Posterior vena cava (tissue), 2 donors: ENCODE measurements at regions not wholly inside any gene's neighbourhood (a gene's known extent, or its start where the extent isn't known, plus 50 kb on each side); places are given as distances from the start of the nearest gene placed in this dataset.
"Not testable (repeated sequence)": the region's sequence is repeated elsewhere in the genome, so short reads cannot be mapped to it uniquely, and the experiment has no call there.

Source experiments
- DNase-seq: peaks from one replicate; pipeline ENCODE4 v3.0.0-alpha.2; 2020; ENCODE audit warnings: low spot score
- intact Hi-C, 2 donors: fragments of 100-400 bp; cut with DNase I; formaldehyde crosslinking; loops; one replicate each; pipeline versions ENCODE4 v1.14.1 to v1.14.2; 2022 to 2023
- donor health status: DM: yes; HTN: yes; CAD: no.
- donor health status: DM: yes; HTN: yes; CAD: no.

GRCh38 chr1:69103705-69104385, 463.9 kb upstream of the LRRC7 start:
- intact Hi-C loops = no loop called here
- no peak for DNase-seq

GRCh38 chr1:69104894-69105293, 462.8 kb upstream of the LRRC7 start:
- intact Hi-C loops = no loop called here

GRCh38 chr1:69109277-69109676, 458.4 kb upstream of the LRRC7 start:
- intact Hi-C loops = no loop called here
- no peak for DNase-seq

More at GRCh38 chr1:69104894-69105293, 462.8 kb upstream of the LRRC7 start:
- no peak for DNase-seq

GRCh38 chr1:69110851-69111250, 456.9 kb upstream of the LRRC7 start:
- DNase-seq = no peak
- intact Hi-C loops = no loop called here

- DNase-seq, intact Hi-C loops: not testable (repeated sequence)
Observed at GRCh38 chr1:69120126-69120741, 447.5 kb upstream of the LRRC7 start.

- intact Hi-C loops = no loop called here
- DNase-seq = no peak
Observed at GRCh38 chr1:69120817-69121216, 446.9 kb upstream of the LRRC7 start.

GRCh38 chr1:69121723-69122122, 446.0 kb upstream of the LRRC7 start:
- intact Hi-C loops = no loop called here
- DNase-seq = no peak

GRCh38 chr1:69122373-69122772, 445.3 kb upstream of the LRRC7 start:
- no peak for DNase-seq
- intact Hi-C loops = no loop called here

- DNase-seq = no peak
- intact Hi-C loops = no loop called here
Observed at GRCh38 chr1:69123486-69123885, 444.2 kb upstream of the LRRC7 start.

GRCh38 chr1:69126796-69127195, 440.9 kb upstream of the LRRC7 start:
- intact Hi-C loops = no loop called here
- DNase-seq = no peak

- intact Hi-C loops = no loop called here
- DNase-seq = no peak
Observed at GRCh38 chr1:69128204-69128603, 439.5 kb upstream of the LRRC7 start.

GRCh38 chr1:69129538-69129937, 438.2 kb upstream of the LRRC7 start:
- intact Hi-C loops = no loop called here
- DNase-seq = no peak

- intact Hi-C loops = no loop called here
- no peak for DNase-seq
Observed at GRCh38 chr1:69138172-69138571, 429.6 kb upstream of the LRRC7 start.

- no peak for DNase-seq
- intact Hi-C loops = no loop called here
Observed at GRCh38 chr1:69139007-69139406, 428.7 kb upstream of the LRRC7 start.

GRCh38 chr1:69146303-69146702, 421.4 kb upstream of the LRRC7 start:
- intact Hi-C loops = no loop called here
- no peak for DNase-seq

- intact Hi-C loops = no loop called here
- no peak for DNase-seq
Observed at GRCh38 chr1:69148731-69149130, 419.0 kb upstream of the LRRC7 start.

GRCh38 chr1:69157046-69157756, 410.5 kb upstream of the LRRC7 start:
- intact Hi-C loops = no loop called here
- no peak for DNase-seq

- intact Hi-C loops = no loop called here
- no peak for DNase-seq
Observed at GRCh38 chr1:69163241-69163640, 404.5 kb upstream of the LRRC7 start.

GRCh38 chr1:69163779-69164178, 403.9 kb upstream of the LRRC7 start:
- intact Hi-C loops = no loop called here
- DNase-seq = no peak

- intact Hi-C loops = no loop called here
Observed at GRCh38 chr1:69167876-69168275, 399.8 kb upstream of the LRRC7 start.

GRCh38 chr1:69171248-69171647, 396.5 kb upstream of the LRRC7 start:
- intact Hi-C loops = no loop called here
- no peak for DNase-seq

More at GRCh38 chr1:69167876-69168275, 399.8 kb upstream of the LRRC7 start:
- no peak for DNase-seq
